ENCODE measurements at regions not wholly inside any gene's neighbourhood (a gene's known extent, or its start where the extent isn't known, plus 50 kb on each side); places are given as distances from the start of the nearest gene placed in this dataset.

- TF ChIP-seq CTCF (conservative IDR thresholded peaks at IDR 0.05; ENCODE audit: low read depth in 2 of 2) (no peak), REST (IDR thresholded peaks at IDR 0.05; ENCODE audit: unreplicated experiment) (no peak), EZH2 (IDR thresholded peaks at IDR 0.05; ENCODE audit: low read depth, unreplicated experiment) (no peak), POLR2AphosphoS5 (IDR thresholded peaks at IDR 0.05; ENCODE audit: low read depth) (no peak), JUNB (IDR thresholded peaks at IDR 0.05; ENCODE audit: unreplicated experiment) (no peak), EZH2phosphoT487 (IDR thresholded peaks at IDR 0.05; ENCODE audit: unreplicated experiment) (no peak), ETS1 (IDR thresholded peaks at IDR 0.05) (no peak), ZNF331 (CRISPR knock-in tag; IDR thresholded peaks at IDR 0.05; ENCODE audit: low read depth) (no peak), CREB1 (CRISPR knock-in tag; IDR thresholded peaks at IDR 0.05; ENCODE audit: low read depth) (no peak), NANOG (IDR thresholded peaks at IDR 0.05; ENCODE audit: borderline replicate concordance) (no peak)
- TF ChIP-seq, protein P1, sequence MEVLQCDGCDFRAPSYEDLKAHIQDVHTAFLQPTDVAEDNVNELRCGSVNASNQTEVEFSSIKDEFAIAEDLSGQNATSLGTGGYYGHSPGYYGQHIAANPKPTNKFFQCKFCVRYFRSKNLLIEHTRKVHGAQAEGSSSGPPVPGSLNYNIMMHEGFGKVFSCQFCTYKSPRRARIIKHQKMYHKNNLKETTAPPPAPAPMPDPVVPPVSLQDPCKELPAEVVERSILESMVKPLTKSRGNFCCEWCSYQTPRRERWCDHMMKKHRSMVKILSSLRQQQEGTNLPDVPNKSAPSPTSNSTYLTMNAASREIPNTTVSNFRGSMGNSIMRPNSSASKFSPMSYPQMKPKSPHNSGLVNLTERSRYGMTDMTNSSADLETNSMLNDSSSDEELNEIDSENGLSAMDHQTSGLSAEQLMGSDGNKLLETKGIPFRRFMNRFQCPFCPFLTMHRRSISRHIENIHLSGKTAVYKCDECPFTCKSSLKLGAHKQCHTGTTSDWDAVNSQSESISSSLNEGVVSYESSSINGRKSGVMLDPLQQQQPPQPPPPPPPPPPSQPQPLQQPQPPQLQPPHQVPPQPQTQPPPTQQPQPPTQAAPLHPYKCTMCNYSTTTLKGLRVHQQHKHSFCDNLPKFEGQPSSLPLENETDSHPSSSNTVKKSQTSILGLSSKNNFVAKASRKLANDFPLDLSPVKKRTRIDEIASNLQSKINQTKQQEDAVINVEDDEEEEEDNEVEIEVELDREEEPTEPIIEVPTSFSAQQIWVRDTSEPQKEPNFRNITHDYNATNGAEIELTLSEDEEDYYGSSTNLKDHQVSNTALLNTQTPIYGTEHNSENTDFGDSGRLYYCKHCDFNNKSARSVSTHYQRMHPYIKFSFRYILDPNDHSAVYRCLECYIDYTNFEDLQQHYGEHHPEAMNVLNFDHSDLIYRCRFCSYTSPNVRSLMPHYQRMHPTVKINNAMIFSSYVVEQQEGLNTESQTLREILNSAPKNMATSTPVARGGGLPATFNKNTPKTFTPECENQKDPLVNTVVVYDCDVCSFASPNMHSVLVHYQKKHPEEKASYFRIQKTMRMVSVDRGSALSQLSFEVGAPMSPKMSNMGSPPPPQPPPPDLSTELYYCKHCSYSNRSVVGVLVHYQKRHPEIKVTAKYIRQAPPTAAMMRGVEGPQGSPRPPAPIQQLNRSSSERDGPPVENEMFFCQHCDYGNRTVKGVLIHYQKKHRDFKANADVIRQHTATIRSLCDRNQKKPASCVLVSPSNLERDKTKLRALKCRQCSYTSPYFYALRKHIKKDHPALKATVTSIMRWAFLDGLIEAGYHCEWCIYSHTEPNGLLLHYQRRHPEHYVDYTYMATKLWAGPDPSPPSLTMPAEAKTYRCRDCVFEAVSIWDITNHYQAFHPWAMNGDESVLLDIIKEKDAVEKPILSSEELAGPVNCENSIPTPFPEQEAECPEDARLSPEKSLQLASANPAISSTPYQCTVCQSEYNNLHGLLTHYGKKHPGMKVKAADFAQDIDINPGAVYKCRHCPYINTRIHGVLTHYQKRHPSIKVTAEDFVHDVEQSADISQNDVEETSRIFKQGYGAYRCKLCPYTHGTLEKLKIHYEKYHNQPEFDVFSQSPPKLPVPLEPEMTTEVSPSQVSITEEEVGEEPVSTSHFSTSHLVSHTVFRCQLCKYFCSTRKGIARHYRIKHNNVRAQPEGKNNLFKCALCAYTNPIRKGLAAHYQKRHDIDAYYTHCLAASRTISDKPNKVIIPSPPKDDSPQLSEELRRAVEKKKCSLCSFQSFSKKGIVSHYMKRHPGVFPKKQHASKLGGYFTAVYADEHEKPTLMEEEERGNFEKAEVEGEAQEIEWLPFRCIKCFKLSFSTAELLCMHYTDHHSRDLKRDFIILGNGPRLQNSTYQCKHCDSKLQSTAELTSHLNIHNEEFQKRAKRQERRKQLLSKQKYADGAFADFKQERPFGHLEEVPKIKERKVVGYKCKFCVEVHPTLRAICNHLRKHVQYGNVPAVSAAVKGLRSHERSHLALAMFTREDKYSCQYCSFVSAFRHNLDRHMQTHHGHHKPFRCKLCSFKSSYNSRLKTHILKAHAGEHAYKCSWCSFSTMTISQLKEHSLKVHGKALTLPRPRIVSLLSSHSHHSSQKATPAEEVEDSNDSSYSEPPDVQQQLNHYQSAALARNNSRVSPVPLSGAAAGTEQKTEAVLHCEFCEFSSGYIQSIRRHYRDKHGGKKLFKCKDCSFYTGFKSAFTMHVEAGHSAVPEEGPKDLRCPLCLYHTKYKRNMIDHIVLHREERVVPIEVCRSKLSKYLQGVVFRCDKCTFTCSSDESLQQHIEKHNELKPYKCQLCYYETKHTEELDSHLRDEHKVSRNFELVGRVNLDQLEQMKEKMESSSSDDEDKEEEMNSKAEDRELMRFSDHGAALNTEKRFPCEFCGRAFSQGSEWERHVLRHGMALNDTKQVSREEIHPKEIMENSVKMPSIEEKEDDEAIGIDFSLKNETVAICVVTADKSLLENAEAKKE (CRISPR knock-in tag; IDR thresholded peaks at IDR 0.05) = no peak
Observed at GRCh38 chr1:38677311-38677710, 182.3 kb downstream of the RRAGC start.

Data from GM23338 (cell line).